Amygdala (tissue), 56 donors: ENCODE measurements at regions not wholly inside any gene's neighbourhood (a gene's known extent, or its start where the extent isn't known, plus 50 kb on each side); places are given as distances from the start of the nearest gene placed in this dataset.
A peak's percentile ranks its signal among the peaks of the same experiment; 100 is the strongest.
"Not testable (repeated sequence)": the region's sequence is repeated elsewhere in the genome, so short reads cannot be mapped to it uniquely, and the experiment has no call there.

Experiments
- DNase-seq, 56 donors: peaks; one replicate each; lab custom pipeline; 2025; lab: John Stamatoyannopoulos, UW

DNA sequence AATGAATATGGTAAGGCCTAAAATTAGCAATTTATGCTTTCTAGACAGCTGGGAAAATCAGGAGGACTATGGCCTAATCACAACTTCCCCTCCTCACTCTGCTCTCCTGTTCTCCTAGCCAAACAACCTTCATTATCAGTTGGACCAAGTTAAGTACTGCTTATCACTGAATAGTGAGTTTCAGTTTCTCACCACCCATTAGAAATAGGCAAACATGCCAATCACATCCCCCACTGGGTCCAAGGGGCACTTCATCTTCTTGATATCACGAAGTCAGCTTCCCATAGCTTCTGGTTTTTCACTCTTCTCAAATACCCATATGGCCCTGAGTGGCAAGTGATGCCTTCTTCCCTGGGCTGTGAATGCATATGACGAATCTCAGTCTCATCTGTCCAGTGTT is 689.6 kb downstream of the SLITRK5 start:
- no peak for DNase-seq

DNA sequence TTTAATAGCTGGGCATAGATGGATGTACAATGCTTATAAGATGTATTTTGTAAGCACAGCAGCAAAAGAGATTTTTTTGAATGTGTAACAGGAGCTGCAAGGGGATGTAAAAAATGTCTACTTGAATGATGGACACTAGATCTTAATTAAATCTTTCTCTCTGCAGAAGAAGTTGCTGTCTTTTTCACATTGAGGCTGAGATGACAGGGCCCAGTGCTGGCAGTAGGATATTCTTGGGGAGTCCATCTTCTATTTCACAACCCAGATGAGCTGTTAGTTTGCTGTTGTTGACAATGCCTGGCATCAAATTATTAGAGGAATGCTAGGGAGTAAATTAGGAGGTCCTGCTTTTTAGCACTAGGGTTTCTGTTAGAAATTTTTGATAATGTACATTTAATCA is 698.7 kb downstream of the SLITRK5 start:
- no peak for DNase-seq

DNA sequence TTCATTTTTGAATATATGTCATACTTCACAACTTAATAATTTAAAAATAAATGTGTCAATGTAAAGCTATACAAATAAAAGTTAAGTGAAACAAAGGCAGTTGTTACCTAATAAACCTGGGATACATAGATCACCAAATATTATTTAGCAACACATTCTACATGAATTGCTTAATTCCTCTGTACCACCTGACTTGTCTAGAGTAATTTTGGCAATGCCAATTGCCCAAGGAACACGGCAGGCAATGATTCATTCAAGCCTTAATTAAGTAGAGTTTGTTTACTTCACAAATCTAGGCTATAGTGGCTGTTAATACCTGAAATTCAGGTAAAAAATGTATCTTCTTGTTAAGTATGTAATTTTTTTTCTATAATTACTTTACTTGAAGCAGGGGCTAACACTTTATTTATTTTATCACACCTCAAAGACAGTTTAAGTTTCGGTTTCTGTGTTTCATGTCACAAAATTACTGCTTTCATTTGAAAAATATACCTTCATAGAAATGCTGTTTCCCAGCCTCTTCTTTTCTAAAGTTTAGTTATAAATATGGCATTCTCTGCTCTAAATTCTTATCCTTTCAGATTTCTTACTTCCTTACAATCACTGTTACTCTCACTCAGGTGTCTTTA is 705.7 kb downstream of the SLITRK5 start:
- DNase-seq: no peak

DNA sequence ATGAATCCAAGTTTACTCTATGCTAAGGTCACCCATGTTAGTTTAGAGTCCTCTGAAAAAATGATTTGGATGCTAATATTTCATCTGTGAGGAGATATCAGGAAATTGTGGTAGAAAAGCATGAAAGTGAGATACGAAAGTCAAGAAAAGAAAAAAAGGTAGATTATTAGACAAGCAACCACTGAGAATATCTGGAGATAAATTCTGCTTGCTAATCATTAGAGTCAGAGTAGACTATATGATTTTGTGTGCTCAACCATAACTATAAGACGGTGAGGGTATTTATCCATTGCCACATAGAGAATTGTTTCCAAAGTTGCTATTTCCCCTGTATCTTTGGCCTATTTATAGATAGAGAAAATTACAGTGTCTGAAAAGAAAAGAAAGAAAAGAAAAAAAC is 706.7 kb downstream of the SLITRK5 start:
- DNase-seq: no peak

DNA sequence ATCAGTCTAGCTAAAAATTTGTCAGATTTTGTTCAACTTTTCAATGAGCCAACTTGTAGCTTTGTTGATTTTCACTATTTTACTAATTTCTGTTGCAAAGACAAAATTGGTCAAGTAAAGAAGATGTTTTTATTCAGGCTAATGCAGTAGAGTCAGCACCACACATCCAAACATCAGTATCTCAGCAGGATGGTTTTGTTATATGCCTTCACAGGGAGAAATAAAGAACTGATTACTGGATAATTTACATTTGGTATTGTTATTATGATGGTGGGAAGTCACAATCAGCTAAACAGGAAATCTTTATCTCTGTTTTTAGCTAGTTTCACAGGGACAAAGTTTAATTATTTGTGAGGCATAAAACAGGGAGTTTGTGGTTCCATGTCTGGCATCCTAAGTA is 713.4 kb downstream of the SLITRK5 start:
- no peak for DNase-seq

DNA sequence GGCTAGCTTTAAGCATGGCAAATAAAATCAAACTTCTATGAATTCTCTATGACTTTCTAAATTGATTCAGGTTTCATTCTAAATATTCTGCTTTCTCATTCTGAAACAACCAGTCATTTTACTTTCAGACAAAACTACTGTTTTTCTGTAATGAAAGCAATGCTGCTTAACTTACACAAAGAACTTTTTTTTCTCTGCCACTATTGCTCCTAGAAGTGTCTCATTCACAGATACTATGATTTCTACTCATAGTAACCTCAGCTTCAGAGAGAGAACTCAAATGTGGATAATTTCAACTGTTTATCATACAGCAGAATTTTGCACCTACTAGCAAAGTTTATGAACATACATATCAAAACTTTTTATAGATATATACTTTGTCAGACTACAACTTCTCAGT is 724.6 kb downstream of the SLITRK5 start:
- DNase-seq: no peak

DNA sequence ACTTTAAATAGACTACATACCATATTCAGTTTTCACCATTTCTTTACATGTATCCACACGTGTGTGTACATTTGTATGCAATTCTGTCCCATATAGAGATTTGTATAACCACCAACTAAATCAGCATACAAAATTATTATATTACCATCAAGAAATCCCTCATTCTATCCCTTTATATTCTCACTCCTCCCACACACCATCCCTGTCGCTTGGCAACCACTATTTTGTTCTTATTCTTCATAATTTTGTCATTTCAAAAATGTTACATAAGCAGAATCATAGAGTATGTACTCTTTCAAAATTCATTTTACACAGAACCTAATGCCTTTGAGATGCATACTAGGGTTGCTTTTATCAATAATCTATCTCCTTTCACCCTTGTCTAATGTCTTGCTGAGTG is 740.5 kb downstream of the SLITRK5 start:
- peak in 3 of 56 donors; percentile 2 to 7 (median 3) for DNase-seq

DNA sequence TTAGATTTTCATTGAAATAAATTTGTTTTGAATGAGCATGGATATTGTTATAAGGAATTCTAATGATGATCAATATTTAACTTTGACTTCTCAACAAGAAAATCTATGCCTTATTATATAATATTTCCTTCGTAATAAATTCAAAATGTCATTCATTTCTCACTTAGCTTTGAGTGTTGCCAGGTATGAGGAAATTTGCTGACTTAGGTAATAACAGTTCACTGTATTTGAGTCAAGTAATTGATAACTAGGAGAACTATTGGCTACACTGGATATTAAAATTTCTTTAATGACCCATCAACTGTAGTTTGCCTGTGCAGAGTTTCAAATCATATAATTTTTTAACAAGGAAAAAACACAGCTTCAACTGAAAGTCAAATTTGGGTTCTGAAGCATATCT is 746.6 kb downstream of the SLITRK5 start:
- DNase-seq: no peak

DNA sequence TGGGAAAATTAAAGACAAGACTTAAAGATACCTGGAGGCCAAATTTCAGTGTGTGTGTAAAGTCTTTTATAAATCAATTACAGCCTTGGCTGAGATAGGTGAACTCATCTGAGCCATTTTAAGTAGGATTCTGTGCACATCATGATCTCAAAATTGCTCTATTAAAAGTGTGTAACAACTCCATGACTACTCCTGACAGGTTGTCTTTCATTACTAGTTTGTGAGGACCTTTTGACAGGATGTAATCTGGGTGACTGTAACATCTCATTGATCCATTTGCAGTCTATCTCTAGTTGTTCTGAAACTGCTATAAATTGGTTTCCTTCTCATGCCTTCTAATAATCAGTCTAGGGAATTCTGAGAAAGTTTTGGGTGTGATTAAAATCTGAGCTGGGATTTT is 753.3 kb downstream of the SLITRK5 start:
- no peak for DNase-seq

DNA sequence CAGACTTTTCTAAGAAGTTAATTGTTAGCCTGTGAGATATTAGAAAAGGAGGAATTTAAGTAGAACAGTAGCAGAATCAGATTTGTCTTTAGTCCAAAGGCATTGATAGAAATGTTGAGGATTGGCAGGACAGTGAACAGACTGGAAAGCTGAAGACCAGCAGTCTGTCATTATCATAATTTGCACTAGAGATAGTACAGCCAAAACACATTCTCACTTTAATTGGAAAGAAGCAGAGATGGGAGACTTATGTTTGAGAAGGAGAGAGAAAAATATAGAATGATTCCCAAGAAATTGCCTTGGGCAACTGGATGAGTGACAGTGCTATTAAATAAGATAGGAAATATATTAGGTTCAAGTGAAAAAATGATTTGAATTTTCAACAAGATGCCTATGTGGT is 755.5 kb downstream of the SLITRK5 start:
- no peak for DNase-seq

DNA sequence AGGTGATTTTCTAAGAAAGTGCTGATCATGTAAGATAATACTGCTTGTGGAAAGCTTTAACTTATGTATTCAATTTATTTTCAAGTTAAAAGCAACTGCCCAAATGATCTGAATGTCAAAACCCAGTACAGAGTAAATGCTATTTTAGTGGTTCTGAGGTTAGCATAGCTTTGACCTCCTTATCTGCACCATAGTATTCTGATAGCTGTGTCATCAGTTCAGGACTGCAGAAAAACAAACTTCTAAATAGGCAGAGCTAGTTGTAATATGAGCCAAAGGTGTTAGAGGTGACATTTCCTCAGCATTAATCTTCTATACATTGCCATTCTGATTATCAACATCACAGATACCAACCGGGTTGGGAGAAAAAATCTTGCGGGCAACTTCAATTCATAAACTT is 758.7 kb downstream of the SLITRK5 start:
- DNase-seq: no peak

DNA sequence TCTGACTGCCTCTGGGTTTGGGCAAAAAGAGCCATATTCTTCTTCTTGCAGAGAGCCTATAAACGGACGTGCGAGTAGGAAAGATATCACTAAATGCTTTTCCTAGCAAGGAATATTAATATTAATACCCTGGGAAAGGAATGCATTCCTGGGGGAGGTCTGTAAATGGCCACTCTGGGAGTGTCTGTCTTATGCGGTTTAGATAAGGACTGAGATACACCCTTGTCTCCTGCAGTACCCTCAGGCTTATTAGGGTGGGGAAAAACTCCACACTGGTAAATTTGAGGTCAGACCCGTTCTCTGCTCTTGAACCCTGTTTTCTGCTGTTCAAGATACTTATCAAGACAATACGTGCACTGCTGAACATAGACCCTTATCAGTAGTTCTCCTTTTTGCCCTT is 763.8 kb downstream of the SLITRK5 start:
- DNase-seq: no peak

DNA sequence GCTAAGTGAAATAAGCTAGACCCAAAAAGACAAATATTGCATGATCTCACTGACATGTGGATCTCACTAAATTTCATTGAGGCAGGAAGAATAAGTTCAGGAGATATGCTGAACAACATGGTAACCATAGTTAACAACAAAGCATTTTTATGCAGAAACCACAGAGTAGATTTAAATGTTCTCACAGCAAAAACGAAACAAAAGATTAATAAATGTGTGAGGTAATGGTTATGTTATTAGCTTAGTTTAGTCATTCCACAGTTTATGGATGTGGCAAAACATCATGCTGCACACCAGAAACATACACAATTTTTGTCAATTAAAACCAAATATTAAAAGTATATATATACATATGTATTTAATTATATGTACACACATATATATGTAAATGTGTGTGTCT is 765.8 kb downstream of the SLITRK5 start:
- no peak for DNase-seq

DNA sequence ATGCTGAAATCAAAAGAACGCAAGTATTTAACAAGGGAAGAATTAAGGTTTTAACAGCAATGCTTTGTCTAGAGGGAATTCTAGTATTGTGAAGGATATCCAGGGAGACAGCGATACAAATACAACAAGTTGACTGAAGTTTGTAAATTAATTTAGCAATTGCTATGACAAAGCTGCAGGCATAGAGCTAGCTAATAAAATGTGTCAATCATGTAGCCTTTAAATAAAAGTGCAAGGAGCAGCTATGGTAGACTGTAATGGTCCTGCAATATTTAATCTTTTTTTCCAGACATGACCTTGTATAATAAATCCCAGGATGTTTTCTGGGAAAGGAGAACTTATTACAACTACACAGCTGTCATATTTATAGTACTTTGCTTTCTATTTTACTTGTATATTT is 779.3 kb downstream of the SLITRK5 start:
- no peak for DNase-seq

DNA sequence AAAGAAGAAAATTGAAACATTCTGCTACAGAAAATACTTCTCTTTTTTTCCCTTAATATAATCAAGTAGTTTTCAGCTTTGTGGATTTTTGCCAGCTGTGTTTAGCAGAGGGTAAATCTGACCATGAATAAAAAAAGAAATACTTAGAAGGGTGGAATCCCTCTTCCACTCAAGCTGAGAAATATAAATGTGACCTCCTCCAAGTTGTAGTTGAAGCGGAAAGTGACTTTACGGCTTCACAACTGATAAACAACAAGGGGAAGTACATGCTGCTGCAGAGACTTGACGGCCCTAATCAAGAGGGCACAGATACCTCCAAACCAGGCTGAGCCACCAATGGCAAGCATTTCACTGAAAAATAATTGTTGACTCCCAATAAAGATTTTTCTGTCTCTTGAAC is 785.0 kb downstream of the SLITRK5 start:
- DNase-seq: no peak

DNA sequence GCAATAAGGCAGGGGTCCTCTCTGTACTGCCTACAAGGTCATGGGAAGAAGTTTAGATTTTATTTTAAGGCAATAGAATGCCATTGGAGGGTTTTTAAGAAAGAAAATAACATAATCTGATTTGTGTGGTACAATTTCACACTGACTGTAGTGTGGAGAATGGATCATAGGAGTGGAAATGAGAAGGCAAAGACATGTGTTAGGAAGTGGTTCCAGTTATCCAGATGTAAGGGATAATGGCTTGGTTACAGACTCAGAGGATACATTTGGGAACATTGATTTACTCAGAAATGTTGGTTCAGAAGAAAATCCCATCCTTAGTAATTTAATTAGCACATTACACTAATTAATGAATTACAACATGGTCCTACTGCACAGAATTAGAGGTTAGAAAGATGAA is 788.2 kb downstream of the SLITRK5 start:
- no peak for DNase-seq

DNA sequence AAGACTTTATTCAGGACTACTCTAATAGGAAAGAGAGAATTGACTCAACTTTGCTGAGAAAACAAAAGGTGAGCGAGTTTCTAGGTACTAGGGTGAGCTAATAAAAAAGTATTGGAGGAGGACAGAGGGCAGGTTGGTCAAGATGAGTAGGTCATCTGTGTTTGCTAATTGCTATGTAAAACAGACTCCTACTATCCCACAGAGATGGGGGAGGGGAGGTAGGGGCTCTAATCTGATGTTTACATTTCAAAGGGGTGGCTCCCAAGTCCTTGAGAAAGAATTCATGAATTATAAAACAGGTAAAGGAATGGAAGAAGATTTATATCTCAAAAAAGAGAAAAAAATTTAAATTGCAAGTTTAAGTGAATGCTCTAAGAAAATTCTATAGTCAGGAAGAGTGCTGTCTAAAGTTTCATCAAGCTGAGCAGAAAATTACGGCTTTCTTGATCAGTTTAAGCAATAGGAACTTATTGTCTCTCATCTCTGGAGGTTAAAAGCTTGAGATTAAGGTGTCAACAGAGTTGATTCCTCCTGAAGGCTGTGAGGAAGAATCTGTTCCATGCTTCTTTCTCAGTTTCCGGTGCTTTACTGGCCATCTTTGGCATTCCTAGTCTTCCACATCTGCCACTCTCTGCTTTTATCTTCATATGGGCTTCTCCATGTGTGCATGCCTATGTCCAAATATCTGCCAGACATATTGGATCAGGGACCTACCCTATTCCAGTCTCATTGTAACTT is 790.3 kb downstream of the SLITRK5 start:
- no peak for DNase-seq

DNA sequence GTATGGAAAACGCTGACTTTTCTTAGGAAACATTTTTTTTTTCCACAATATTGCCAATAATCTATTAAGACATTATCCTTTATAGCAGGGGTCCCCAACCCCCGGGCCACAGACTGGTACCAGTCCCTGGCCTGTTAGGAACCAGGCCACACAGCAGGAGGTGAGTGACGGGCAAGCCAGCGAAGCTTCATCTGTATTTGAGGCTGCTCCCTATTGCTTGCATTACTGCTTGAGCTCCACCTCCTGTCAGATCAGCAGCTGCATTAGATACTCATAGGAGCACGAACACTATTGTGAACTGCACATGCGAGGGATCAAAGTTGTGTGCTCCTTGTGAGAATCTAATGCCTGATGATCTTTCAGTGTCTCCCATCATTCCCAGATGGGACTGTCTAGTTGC is 793.7 kb downstream of the SLITRK5 start:
- DNase-seq: no peak

DNA sequence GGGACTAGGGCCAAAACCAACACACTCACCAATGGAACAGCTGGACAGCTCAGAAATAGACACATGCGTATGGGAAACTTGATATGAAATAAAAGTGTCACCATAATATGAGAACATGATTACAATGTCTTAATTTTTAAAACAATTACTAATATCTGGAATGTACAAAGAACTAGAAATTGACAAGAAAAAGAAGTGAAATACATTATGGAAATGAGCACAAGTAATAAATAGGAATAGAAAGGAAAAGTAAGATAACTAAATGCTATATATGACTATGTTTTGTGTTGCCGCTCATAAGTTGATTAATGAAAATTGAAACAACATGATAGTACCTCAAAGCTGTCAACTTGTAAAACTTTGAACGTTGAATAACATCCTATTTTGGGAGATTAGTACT is 801.1 kb downstream of the SLITRK5 start:
- DNase-seq: no peak

DNA sequence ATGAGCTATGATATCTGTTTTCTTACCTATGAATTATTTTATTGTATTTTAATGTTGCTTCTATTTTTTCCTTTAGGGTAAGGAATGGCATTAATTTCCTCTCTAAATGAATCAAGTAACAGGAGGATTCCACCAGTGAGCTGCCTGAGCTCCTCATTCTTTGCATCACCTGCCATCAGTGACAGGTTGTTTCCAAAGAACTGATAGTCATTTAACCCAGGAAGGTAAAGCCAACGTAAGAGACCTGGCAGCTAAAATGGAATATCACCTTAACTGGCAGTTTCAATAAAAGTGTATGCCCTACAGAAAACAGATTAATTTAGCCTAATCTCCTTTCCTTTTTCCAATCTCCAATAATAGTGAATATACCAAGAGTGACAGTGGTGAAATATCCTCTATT is 812.0 kb downstream of the SLITRK5 start:
- DNase-seq: no peak

DNA sequence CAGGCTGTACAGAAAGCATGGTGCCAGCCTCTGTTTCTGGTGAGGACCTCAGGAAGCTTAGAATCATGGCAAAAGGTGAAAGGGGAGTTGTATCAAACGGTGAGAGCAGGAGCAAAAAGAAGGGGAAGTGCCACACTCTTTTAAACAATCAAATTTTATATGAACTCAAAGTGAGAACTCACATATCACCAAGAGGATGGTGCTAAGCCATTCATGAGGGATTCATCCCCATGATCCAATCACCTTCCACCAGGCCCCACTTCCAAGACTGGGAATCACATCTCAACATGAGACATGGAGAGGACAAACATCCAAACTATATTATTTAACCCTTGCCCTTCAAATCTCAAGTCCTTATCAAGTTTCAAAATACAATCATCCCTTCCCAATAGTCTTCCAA is 836.7 kb downstream of the SLITRK5 start:
- no peak for DNase-seq

DNA sequence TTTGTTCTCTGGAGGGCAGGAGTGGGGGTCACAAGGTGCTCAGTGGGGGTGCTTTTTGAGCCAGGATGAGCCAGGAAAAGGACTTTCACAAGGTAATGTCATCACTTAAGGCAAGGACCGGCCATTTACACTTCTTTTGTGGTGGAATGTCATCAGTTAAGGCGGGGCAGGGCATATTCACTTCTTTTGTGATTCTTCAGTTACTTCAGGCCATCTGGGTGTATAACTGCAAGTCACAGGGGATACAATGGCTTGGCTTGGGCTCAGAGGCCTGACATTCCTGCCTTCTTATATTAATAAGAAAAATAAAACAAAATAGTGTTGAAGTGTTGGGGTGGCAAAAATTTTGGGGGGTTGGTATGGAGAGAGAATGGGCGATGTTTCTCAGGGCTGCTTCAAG is 841.8 kb downstream of the SLITRK5 start:
- not testable (repeated sequence) for DNase-seq
